ENCODE measurements at regions not wholly inside any gene's neighbourhood (a gene's known extent, or its start where the extent isn't known, plus 50 kb on each side); places are given as distances from the start of the nearest gene placed in this dataset.
"Not testable (repeated sequence)": the region's sequence is repeated elsewhere in the genome, so short reads cannot be mapped to it uniquely, and the experiment has no call there.

GRCh38 chr15:39499681-39500080, 81.2 kb upstream of the THBS1 start:
- no peak for DNase-seq (ENCODE audit: low read depth)

DNA sequence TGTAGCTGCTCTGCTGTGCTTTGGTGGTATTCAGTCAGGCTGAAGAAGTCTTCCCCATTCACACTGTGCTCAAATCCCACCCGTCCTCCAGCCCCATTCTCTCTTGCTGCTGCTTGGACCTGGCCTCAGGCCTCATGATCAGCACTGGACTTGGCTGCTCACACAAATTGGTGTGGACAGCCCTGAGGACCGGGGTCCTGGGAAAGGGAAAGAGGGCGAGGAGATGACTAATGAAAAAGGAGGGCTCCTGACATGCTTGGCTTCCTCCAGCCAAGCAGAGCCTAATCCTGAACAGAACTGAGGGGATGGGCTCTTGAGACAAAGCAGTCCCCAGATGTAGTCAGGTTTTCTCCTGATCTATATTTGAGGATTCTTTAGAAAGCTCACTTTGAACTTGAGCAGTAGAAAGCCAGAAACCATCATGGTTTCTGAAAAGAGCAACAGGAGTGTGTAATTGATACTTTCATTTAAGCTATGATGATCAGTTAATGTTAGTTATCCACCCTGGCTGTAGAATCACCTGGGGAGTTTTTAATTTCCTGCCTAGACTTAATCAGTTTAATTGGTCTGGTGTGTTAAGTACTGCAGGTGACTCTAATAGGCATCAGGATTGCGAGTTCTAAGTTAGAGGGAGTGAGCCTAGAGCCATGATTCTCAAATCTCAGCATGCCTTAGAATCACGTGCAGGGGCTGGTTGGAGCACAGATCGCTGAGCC, 79.4 kb upstream of the THBS1 start:
- peak; percentile 64 for DNase-seq (ENCODE audit: low read depth)

- DNase-seq (ENCODE audit: low read depth): no peak
Measured at GRCh38 chr15:39502082-39502447, 78.8 kb upstream of the THBS1 start.

DNA sequence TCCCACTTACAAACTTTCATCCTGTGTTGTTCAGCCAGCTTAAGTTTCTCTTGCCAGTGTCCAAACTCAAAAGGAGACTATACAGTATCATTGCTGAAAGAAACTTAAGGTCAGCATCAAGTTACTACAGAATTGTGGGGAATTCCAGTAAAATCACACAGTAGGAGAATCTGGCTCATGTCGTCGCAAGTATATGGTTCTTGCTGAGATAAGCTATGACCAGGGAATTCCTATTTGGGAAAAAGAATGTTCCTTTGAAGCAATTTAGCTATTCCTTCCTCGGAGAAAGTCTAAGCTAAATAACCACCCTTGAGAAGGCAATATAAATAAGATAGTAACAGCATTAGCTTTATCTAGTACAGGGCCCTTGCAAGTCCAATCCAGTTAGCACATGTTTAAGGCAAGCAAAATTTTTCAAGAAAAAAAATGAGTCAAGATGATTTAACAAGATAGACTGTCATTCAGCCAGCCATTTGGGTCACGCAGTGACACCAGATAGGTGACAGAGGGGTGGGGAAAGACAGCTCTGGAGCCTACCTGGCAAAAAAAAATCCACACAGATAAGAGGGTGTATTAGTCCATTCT, 78.2 kb upstream of the THBS1 start:
- DNase-seq (ENCODE audit: low read depth): no peak

DNA sequence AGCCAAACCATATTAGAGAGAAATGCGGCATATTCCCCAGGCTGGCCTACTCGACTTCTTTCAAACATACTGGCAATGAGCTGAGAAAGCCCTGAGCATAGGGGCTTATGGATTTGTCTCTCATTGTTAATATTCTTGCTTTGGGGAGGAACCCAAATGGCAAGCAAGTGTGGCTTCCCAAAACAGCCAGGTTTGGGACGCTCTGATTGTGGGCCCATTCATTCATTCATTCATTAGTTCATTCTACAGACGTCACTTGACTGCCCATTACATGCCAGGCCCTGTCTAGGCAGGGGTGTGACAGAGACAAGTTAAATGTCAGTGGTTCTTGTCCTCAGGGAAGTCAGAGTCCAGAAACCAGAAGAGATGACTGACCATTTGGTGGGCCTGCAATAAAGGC, 77.4 kb upstream of the THBS1 start:
- no peak for DNase-seq (ENCODE audit: low read depth)

- peak; percentile 44 for DNase-seq (ENCODE audit: low read depth)
Measured at GRCh38 chr15:39504808-39505207, 76.1 kb upstream of the THBS1 start.

- DNase-seq (ENCODE audit: low read depth): peak; percentile 41
Measured at GRCh38 chr15:39506146-39506545, 74.7 kb upstream of the THBS1 start.

- peak; percentile 56 for DNase-seq (ENCODE audit: low read depth)
Measured at GRCh38 chr15:39508536-39508935, 72.3 kb upstream of the THBS1 start.

DNA sequence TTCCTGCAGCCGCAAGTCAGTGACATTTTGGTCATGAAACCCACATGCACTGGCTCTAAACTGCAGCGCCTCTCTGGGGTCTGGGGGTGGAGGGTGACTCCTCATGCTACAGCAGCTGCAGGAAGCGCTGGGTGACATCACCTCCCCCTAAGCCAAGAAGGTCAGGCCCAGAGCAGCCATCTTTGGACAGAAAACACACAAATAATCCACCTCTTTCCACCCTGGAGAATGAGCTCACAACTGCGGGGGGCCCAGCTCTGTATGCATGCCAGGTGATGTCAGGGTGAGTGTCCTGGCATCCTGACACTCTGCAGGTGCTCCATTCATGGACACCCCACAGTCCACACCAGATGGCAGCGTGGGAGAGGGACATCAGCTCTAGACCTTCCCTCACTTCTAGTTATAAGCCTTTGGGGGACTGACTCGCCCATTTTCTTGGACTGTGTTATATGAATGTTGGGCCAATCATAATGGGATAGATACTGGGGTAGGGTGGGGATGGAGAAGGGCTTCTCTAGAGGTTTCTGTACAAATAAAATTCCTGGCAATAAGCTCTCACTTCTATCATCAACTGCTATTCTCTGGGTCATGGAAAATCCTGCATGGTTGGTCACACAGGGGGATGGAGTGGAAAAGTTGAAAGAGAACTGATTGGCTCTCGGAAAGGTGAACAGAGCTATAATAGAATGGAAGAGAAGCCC, 70.7 kb upstream of the THBS1 start:
- peak; percentile 35 for DNase-seq (ENCODE audit: low read depth)

- peak; percentile 92 for DNase-seq (ENCODE audit: low read depth)
Measured at GRCh38 chr15:39511000-39511915, 69.6 kb upstream of the THBS1 start.

DNA sequence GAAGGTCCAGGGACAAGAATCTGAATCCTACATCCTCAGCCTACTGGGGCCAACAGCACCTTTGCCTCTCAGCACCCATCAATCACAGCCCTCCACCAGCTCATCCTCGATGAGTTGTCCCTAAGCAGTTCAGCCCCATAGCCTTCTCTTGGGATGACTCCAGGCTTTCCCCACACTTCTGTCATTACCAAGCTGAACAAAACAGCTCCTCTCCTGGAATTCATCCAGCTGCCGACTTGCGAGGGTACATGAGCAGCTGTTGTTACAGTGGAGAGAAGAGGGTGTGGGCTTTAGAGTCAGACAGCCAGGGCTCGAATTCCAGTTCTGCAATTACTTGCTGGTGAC, 69.0 kb upstream of the THBS1 start:
- peak; percentile 89 for DNase-seq (ENCODE audit: low read depth)

GRCh38 chr15:39512643-39513042, 68.2 kb upstream of the THBS1 start:
- DNase-seq (ENCODE audit: low read depth): no peak

DNA sequence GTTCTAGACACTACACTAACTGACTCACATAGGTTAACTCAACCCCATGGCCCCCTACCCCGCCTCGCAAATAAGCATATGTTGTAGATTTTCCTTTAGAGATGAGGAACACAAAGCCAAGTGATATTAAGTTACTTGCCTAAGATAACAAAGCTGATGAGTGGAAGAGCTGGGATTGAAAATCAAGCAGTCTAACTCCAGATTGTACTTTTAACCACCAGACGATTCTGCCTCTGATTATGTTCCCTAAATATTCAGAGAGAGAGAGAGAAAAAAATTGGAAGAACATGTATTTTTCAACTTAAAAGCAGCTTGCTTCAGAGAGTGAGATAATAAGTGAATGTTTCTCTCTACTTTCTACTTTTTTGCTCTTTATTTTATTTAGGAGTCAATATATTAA, 66.9 kb upstream of the THBS1 start:
- no peak for DNase-seq (ENCODE audit: low read depth)

DNA sequence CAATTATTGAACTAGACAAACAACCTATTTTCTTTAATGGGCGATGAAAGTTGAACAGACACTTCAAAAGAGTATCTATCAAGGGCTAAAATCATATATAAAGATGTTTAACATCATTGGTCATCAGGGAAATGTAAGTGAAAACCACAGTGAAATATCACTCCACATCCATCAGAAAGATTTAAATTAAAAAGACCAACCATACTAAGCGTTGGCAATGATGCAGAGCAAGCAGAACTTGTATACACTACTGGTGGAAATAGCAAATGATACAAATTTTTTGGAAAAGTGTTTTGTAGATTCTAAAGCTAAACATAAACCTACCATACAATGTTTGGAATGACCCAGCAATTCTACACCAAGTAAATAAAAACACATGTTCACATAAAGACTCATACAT, 65.9 kb upstream of the THBS1 start:
- no peak for DNase-seq (ENCODE audit: low read depth)

DNA sequence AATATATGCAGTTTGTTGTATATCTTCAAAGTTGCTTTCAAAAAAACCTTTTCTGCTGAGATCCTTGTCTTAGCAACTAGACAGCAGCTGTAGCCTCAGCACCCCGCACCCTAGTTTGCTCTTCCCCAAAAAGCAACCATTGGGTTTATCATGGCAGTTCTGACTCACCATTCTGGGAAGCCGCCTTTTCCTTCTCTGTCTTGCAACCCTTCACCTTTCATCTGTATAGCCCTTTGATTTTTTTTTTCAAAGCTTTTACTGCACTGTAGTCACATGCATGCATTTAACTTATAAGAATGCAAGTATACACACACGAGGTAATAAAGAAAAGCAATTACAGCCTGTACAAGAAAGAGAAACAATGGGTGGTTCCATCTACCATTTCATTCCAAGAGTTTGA, 65.1 kb upstream of the THBS1 start:
- DNase-seq (ENCODE audit: low read depth): no peak

- no peak for DNase-seq (ENCODE audit: low read depth)
Measured at GRCh38 chr15:39517122-39517855, 63.6 kb upstream of the THBS1 start.

DNA sequence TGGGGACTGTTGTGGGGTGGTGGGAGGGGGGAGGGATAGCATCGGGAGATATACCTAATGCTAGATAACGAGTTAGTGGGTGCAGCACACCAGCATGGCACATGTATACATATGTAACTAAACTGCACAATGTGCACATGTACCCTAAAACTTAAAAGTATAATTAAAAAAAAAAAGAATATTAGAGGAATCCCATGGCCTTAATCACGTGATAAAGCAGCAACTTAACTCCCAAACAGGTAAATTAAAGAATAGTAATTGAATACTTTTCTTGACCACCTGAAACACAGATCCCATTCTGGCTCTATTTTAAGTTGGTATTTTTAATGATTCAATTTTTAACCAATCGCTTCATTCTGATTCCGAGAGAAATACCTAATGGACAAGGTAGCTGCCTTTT, 56.9 kb upstream of the THBS1 start:
- DNase-seq (ENCODE audit: low read depth): not testable (repeated sequence)

DNA sequence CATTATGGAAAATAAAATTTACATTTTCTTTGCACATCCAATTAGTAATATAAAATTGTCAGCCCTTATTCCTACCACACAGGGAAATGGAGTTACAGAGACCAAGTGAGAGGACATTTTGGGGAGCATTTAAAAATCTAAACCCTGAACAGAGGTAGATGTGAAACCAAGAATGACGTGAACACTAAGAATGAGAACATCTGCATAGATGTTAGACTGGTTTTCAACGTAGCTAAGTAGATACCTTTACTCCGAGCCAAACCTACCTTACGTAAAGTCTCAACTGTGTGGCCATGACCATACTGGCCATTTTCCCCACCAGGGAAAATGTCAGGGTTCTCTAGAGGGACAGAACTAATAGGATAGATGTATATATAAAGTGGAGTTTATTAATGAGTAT, 51.4 kb upstream of the THBS1 start:
- no peak for DNase-seq (ENCODE audit: low read depth)

DNA sequence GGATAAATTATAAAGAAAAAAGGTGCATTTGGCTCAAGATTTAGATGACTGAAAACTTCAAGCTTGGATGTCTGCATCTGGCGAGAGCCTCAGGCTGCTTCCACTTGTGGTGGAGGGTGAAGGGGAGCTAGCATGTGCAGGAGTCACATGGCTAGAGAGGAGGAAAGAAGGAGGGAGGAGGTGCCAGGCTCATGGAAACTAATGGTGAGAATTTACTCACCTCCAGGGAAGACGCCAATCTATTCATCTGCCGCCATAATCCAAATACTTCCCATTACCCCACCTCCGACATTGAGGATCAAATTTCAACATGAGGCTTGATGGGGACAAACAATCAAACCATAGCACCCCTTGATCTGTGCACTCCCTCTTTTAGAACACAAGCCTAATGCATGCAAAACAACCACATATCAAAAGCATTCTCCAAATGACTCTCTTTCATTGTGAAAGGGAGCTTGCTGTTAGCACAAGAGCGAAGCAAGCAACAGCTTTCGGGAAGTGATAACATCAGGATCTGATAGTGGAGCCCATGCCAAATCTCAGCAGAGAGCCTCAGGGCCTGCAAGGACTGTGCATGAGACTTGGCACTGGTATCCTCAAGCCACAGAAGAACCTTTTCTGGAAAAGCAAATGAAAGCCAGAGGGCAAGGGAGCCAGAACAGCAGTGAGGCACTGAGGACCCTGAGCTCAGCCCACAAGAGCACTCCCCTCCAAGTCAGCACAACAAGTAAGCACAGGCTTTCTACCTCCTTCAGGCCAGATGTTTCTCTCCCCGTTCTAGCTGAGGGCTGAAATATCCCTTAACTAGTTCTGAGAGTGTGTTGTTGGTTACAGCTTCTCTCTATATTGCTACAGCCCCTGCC, 50.2 kb upstream of the THBS1 start:
- peak; percentile 93 for DNase-seq (ENCODE audit: low read depth)
